GM12873 (cell line): ENCODE measurements at regions not wholly inside any gene's neighbourhood (a gene's known extent, or its start where the extent isn't known, plus 50 kb on each side); places are given as distances from the start of the nearest gene placed in this dataset.

Experiments used
- TF ChIP-seq, protein P1 (sequence below): IDR thresholded peaks from 2 replicates; pipeline ENCODE4 v1.5.1; 2012; ENCODE audit warnings: low read depth, mild to moderate bottlenecking, moderate library complexity, low read length, control low read depth; ENCODE audit not compliant: insufficient read depth; ENCODE audit errors: missing control alignments

- TF ChIP-seq, protein P1, sequence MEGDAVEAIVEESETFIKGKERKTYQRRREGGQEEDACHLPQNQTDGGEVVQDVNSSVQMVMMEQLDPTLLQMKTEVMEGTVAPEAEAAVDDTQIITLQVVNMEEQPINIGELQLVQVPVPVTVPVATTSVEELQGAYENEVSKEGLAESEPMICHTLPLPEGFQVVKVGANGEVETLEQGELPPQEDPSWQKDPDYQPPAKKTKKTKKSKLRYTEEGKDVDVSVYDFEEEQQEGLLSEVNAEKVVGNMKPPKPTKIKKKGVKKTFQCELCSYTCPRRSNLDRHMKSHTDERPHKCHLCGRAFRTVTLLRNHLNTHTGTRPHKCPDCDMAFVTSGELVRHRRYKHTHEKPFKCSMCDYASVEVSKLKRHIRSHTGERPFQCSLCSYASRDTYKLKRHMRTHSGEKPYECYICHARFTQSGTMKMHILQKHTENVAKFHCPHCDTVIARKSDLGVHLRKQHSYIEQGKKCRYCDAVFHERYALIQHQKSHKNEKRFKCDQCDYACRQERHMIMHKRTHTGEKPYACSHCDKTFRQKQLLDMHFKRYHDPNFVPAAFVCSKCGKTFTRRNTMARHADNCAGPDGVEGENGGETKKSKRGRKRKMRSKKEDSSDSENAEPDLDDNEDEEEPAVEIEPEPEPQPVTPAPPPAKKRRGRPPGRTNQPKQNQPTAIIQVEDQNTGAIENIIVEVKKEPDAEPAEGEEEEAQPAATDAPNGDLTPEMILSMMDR: no peak
Measured at GRCh38 chr3:27861046-27862036, 139.2 kb upstream of the EOMES start.

- TF ChIP-seq, protein P1: no peak
Measured at GRCh38 chr3:27865731-27866130, 143.6 kb upstream of the EOMES start.

- TF ChIP-seq, protein P1: no peak
Measured at GRCh38 chr3:27869152-27869551, 147.0 kb upstream of the EOMES start.

DNA sequence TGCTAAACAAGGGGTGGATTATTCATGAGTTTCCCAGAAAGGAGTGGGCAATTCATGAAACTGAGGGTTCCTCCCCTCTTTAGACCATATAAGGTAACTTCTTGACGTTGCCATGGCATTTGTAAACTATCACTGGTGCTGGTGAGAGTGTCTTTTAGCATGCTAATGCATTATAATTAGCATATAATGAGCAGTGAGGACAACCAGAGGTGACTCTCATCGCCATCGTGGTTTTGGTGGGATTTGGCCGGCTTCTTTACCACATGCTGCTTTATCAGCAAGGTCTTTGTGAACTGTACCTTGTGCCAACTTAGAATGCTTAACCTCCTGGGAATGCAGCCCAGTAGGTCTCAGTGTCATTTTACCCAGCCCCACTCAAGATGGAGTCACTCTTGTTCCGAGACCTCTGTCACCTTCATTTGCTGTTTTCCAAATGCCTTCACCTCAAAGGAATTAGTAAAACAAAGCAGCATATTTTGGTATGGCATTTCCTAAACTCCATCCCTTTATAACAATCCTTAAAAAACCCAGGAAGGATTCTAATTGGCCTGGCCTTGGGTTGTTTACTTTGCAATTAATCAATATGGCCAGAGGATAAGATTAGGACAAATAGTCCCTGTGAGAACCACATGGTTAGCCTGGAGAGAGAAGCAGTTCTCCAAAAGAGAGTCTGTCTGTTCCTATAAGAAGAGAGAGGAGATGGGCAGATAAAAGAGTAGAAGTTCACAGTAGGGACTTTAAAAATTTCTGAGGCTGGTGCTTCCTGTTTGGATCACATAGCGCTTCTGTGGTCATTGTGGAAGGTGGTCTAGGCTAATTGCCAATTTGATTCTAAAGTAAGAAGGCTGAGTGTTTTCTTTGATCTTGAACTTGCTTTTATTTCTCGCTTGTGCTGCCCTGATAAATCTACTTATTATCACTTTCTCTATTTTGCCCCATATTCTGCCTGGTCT lies 155.2 kb upstream of the EOMES start:
- TF ChIP-seq, protein P1: no peak

DNA sequence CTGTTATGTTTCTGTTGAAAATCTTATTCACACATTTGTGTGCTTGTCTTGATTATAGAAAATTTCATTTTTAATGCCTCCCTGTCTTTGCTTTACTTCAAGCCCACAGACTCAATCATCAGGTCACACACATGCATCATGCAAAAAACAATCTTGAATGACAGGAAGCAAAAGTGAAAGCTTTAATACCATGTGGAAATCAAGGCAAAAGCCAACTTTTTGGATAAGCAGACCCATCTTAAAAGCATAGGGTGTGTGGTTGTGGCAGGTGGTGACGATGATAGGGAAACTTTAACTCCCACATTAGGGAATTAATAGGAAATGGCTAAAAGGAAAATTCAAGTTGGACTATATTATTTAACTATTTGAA lies 155.9 kb upstream of the EOMES start:
- TF ChIP-seq, protein P1: no peak

DNA sequence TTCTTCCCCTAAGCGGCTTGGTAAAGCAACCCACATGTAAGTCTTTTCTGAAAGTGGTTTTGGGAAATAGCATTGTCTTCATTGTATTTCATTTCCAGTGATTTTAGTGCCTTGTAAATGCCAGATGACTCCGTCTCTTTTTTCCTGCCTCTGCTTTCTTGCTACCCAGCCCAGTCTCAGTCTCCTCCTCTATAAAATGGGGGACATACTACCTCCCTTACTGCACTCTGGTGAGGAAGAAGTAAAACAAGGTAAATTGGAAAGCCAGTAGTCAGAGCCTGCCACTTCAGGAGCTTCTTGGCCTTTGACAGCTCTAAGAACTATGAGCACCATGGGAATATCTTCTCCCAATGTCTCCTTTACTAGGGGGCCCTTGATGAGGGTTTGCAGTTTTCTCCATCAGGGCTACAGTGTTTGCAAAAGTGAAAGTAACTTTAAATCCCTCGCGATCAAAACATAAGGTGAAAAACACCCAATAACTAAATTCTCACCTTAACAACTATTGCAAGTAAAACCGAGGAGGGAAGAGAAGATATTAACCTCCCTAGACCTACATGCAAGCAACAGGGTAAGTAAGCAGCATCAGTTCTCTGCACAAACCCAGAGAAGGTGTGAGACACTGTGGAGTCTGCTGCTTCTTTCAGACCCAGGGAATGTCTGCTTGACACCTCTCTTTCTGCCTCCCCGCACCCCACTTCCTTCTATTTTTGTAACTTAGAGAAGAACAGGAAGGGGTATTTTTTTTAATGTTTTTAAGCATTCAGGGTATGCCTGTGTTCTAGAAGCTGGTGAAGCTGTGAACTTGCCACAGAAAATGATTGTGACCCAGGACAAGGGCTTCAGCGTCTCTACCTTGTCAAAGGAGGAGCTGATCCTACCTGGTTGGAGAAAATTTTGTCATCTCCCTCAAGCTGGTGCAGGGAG lies 159.1 kb upstream of the EOMES start:
- TF ChIP-seq, protein P1: no peak
